GM21390 (cell line): ENCODE measurements at regions not wholly inside any gene's neighbourhood (a gene's known extent, or its start where the extent isn't known, plus 50 kb on each side); places are given as distances from the start of the nearest gene placed in this dataset.

Experiments used
- ATAC-seq: cut with Tn5 transposase; IDR thresholded peaks from one replicate; pipeline ENCODE4 v1.9.1; 2021; ENCODE audit not compliant: unreplicated experiment

GRCh38 chr6:45791211-45792168 lies 224.2 kb downstream of the CLIC5 start:
- ATAC-seq, result no peak

- no peak for ATAC-seq
Measured at GRCh38 chr6:45789238-45789637, 226.4 kb downstream of the CLIC5 start.

- no peak for ATAC-seq
Measured at GRCh38 chr6:45787384-45787783, 228.3 kb downstream of the CLIC5 start.

- ATAC-seq, result no peak
Measured at GRCh38 chr6:45786355-45786781, 229.3 kb downstream of the CLIC5 start.

GRCh38 chr6:45784250-45784649 lies 231.4 kb downstream of the CLIC5 start:
- no peak for ATAC-seq

GRCh38 chr6:45783716-45784115 lies 231.9 kb downstream of the CLIC5 start:
- no peak for ATAC-seq

GRCh38 chr6:45781890-45782289 lies 233.8 kb downstream of the CLIC5 start:
- no peak for ATAC-seq

- no peak for ATAC-seq
Measured at GRCh38 chr6:45780523-45780922, 235.1 kb downstream of the CLIC5 start.

- ATAC-seq, result no peak
Measured at GRCh38 chr6:45775026-45775697, 240.5 kb downstream of the CLIC5 start.

GRCh38 chr6:45773906-45774305 lies 241.8 kb downstream of the CLIC5 start:
- ATAC-seq, result no peak

GRCh38 chr6:45772886-45773495 lies 242.7 kb downstream of the CLIC5 start:
- ATAC-seq, result no peak

GRCh38 chr6:45772051-45772450 lies 243.6 kb downstream of the CLIC5 start:
- ATAC-seq, result no peak

- ATAC-seq, result no peak
Measured at GRCh38 chr6:45763281-45763680, 252.4 kb downstream of the CLIC5 start.

GRCh38 chr6:45759472-45759810 lies 256.2 kb downstream of the CLIC5 start:
- no peak for ATAC-seq

- no peak for ATAC-seq
Measured at GRCh38 chr6:45758787-45759471, 256.7 kb downstream of the CLIC5 start.

GRCh38 chr6:45757443-45758130 lies 258.1 kb downstream of the CLIC5 start:
- no peak for ATAC-seq

- ATAC-seq, result no peak
Measured at GRCh38 chr6:45756606-45757005, 259.1 kb downstream of the CLIC5 start.

GRCh38 chr6:45754432-45754831 lies 261.2 kb downstream of the CLIC5 start:
- ATAC-seq, result no peak

- ATAC-seq, result no peak
Measured at GRCh38 chr6:45746046-45746445, 269.6 kb downstream of the CLIC5 start.

- no peak for ATAC-seq
Measured at GRCh38 chr6:45743028-45743615, 272.5 kb downstream of the CLIC5 start.
